ENCODE measurements at regions not wholly inside any gene's neighbourhood (a gene's known extent, or its start where the extent isn't known, plus 50 kb on each side); places are given as distances from the start of the nearest gene placed in this dataset.

- DNase-seq (ENCODE audit: low read depth) = peak; percentile 57
- H3K4me3 ChIP-seq (ENCODE audit: control insufficient read depth, low read depth, low read length) = peak overlapping the region; percentile 59
- peak; percentile 73 for TF ChIP-seq CTCF (conservative IDR thresholded peaks at IDR 0.05; ENCODE audit: control insufficient read depth, insufficient read depth, low read depth, low read length)
Measured at GRCh38 chr13:106917673-106918556, 350.0 kb upstream of the ARGLU1 start.

DNA sequence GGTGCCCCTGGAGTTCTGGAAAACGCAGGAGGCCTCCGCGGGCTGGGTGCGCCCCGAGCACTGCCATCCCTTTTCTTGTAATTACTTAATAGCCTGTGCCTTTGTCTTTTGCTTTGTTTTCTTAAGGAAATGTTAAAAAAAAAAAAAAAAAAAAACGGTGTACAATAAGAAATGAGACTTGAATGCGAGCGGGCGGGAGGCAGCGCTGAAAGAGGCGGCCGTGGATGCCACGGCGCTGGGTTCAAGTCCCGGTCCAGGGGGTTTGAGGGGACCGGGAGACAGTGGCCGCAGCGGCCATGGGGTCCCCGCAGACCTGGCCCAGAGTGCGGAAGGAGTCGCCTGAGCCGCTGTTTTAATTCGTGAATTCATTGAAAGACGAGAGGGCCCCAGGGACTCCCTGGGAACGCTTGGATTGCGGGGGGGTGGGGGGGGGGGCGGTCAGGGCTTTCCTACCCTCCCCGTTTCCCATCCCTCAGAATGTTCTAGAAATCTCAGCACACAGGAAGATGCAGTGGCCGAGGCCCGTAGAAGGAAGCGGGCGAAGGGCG, 349.2 kb upstream of the ARGLU1 start:
- no peak for DNase-seq (ENCODE audit: low read depth)
- H3K4me3 ChIP-seq (ENCODE audit: control insufficient read depth, low read depth, low read length) = no peak overlapping the region

GRCh38 chr13:106916329-106916976, 348.5 kb upstream of the ARGLU1 start:
- TF ChIP-seq CTCF (conservative IDR thresholded peaks at IDR 0.05; ENCODE audit: control insufficient read depth, insufficient read depth, low read depth, low read length) = no peak
- peak; percentile 18 for DNase-seq (ENCODE audit: low read depth)
- no peak overlapping the region for H3K4me3 ChIP-seq (ENCODE audit: control insufficient read depth, low read depth, low read length)

More for the DNA sequence above, 349.2 kb upstream of the ARGLU1 start:
- no peak for TF ChIP-seq CTCF (conservative IDR thresholded peaks at IDR 0.05; ENCODE audit: control insufficient read depth, insufficient read depth, low read depth, low read length)

DNA sequence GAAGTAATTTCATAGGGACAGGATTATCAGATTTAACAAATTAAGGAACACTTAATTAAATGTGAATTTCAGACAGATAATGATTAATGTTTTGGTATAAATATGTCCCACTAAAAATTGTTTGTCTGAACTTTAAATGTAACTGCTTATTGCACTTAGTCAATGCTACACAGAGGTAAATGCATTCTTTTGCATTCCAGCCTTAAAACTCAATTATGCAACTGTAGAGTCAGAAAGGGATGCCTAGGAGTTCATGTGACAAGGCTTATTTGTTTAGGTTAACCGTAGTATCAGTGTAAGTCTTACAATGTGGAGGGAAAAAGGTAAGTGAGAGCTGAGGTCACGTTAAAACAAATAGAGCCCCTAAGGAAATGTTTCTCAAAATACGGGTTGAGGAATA, 347.2 kb upstream of the ARGLU1 start:
- no peak for DNase-seq (ENCODE audit: low read depth)

GRCh38 chr13:106911627-106912026, 343.7 kb upstream of the ARGLU1 start:
- no peak for TF ChIP-seq CTCF (conservative IDR thresholded peaks at IDR 0.05; ENCODE audit: control insufficient read depth, insufficient read depth, low read depth, low read length)
- H3K4me3 ChIP-seq (ENCODE audit: control insufficient read depth, low read depth, low read length) = no peak overlapping the region
- DNase-seq (ENCODE audit: low read depth) = no peak

More for the DNA sequence above, 347.2 kb upstream of the ARGLU1 start:
- no peak overlapping the region for H3K4me3 ChIP-seq (ENCODE audit: control insufficient read depth, low read depth, low read length)
- no peak for TF ChIP-seq CTCF (conservative IDR thresholded peaks at IDR 0.05; ENCODE audit: control insufficient read depth, insufficient read depth, low read depth, low read length)

- no peak for DNase-seq (ENCODE audit: low read depth)
- TF ChIP-seq CTCF (conservative IDR thresholded peaks at IDR 0.05; ENCODE audit: control insufficient read depth, insufficient read depth, low read depth, low read length) = no peak
- no peak overlapping the region for H3K4me3 ChIP-seq (ENCODE audit: control insufficient read depth, low read depth, low read length)
Measured at GRCh38 chr13:106911020-106911419, 343.1 kb upstream of the ARGLU1 start.

Data from fibroblast of mammary gland (primary cell).